GM21423 (cell line): ENCODE measurements at regions not wholly inside any gene's neighbourhood (a gene's known extent, or its start where the extent isn't known, plus 50 kb on each side); places are given as distances from the start of the nearest gene placed in this dataset.
"Not testable (repeated sequence)": the region's sequence is repeated elsewhere in the genome, so short reads cannot be mapped to it uniquely, and the experiment has no call there.

Experiments
- ATAC-seq: cut with Tn5 transposase; IDR thresholded peaks from one replicate; pipeline ENCODE4 v1.9.1; 2021; ENCODE audit warnings: mild to moderate bottlenecking, moderate library complexity; ENCODE audit not compliant: unreplicated experiment

DNA sequence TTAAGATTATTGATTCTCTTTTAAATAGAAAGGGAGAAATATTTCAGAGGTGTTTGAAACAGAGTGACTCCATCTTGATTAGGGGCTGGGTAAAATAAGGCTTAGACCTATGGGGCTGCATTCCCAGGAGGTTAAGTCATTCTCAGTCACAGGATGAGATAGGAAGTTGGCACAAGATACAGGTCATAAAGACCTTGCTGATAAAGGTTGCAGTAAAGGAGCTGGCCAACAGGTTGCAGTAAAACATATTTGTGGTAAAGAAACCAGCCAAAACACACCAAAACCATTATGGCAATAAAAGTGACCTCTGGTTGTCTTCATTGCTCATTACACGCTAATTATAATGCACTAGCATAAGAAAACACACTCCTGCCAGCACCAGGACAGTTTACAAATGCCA, 165.0 kb downstream of the SPIN4 start:
- no peak for ATAC-seq

- ATAC-seq = not testable (repeated sequence)
These were observed 171.3 kb downstream of the SPIN4 start for GRCh38 chrX:63179852-63180251.

DNA sequence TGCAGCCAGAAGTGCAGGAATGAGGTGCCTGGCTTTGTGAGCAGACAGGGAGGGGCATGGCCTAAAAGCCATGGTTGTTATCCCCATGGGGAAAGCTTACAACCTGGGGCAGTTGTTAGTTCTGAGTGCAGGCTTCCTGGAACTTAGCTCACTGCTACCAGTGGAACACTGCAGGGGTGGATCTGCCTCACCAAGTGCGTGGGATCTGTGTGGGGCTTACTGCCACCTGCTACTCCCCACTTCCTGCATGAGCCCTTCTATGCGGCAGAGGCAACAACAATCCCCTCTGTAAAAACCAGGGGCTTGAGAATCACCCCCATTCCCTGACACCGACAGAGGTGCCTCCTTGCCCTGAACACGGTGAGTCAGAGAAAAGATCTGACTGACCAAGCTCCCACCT, 174.6 kb downstream of the SPIN4 start:
- not testable (repeated sequence) for ATAC-seq

DNA sequence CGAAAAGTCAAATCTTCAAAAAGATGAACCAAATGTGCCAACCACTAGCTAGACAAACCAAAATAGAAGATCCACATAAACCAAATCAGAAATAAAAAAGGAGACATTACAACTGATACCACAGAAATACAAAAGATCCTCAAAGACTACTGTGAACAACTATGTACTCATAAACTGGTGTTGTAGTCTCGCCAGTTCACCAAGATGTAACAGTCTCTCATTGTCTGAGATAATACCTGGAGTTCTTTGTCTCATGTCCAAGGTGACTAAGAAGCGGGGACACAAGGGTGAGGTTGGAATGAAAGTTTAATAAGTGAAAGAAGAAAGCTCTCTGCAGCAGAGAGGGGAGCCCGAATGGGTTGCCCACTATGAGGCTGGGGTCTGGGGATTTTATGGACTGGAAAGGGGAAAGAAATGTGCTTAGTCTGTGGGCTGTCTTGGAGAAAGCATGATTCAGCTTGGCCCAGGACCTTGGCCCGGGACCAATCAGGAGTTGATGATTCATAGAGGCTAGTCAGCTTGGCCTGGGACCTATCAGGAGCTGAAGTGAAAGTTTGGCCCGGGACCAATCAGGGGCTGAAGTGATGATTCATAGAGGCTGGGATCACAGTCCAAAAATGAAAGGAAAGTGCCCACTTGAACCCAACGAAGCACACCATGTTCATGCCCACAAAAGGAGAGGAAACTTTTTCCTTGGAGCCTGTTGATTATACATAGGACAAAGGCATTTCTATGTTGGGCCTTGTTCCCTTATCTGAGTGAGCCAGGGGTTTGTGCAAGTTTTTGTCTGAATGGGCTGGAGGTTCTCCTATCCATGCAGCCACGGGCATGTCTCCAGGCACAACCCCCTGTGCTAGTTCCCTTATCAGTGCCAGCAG, 177.1 kb downstream of the SPIN4 start:
- ATAC-seq = not testable (repeated sequence)

DNA sequence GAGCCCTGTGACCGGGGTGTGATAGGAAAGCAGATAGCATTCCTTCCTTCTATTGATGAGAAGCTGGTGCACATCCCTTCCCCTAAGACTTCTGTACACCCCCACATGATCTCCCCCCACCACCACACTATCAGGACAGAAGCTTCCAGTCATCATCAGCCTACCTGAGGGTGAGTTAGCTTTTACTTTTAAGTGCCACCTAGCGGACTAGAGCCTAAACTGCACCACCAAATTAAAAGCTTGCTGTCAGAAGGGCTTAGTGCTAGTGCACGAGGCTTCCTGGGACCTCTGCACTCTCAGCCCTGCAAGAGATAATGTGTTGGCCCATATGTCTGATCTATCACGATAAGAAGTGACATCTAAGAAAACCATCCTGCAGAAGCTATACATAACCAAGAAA, 181.7 kb downstream of the SPIN4 start:
- ATAC-seq = not testable (repeated sequence)

GRCh38 chrX:63168949-63169348, 182.2 kb downstream of the SPIN4 start:
- not testable (repeated sequence) for ATAC-seq

- not testable (repeated sequence) for ATAC-seq
These were observed 184.1 kb downstream of the SPIN4 start for GRCh38 chrX:63167002-63167401.

DNA sequence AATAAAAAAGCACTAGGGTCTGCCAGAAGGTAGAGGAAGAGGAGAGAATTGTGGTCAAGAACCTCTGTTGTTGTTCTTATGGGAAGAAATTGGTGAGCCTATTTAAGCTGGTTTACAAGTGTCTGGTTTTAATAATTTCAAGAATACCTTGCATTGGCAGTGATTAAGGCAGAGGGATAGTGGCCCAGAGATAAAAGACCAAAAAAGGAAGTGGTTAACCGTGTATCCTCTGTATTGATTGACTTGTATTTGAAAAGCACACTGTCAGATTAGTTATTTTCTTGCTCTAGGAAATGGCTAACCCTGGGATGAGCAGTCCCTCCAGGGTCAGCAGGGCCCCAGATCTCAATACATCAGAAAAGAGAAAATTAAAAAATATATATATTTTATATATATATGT, 190.1 kb downstream of the SPIN4 start:
- ATAC-seq = not testable (repeated sequence)

DNA sequence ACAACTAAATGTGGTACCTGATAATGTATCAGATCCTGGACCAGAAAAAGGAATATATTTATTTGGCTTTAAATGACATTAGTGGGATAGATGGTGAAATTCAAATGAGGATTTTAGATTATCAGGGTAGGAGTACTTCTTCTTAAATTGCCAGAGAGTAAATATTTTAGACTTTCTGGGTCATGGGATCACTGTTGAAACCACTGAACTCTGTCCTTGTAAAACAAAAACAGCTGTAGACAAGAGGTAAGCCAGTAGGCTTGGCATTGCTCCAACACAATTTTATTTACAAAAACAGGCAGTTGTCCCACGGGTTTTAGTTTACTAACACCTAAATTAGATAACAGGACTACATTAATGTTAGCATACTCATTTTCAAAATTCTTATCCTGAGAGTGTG, 190.8 kb downstream of the SPIN4 start:
- ATAC-seq = not testable (repeated sequence)

GRCh38 chrX:63145526-63145925, 205.6 kb downstream of the SPIN4 start:
- ATAC-seq = not testable (repeated sequence)

DNA sequence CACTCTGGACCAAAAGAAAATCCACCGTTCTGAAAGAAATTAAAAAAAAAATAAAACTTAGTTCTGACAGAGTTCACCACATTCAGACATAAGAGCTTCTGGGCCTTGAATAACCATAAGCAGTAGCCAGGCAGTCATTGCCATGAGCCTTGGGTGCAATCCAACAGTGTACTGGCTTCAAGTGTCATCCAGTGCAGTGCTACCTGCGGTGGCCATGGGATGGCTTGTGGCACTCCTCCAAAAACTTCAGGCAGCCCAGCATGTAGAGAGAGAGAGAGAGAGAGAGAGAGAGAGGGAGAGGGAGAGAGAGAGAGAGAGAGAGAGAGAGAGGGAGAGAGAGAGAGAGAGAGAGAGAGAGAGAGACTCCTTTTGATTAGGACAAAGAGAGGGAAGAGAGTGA, 208.5 kb downstream of the SPIN4 start:
- not testable (repeated sequence) for ATAC-seq

- ATAC-seq = not testable (repeated sequence)
These were observed 215.3 kb downstream of the SPIN4 start for GRCh38 chrX:63135859-63136258.

DNA sequence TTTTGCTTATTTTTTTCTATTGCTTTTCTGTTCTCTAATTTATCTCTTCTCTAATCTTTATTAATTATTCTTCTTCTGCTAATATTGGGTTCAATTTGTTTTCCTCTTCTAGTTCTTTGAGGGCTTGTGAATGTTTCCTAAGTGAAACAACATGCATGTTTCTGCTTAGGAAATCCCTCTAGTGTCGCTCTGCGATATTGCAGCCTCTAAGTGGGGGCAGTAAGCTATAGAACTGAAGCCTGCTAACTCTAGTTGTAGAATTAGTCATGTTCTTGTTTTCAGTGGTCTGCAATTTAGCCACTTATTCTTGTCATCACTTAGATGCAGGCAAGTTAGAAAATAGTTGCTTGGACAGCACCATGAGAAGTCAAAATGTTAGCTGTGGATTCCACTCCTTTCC, 222.6 kb downstream of the SPIN4 start:
- no peak for ATAC-seq

GRCh38 chrX:63115196-63115595, 235.9 kb downstream of the SPIN4 start:
- no peak for ATAC-seq

GRCh38 chrX:63101879-63102620, 249.1 kb downstream of the SPIN4 start:
- no peak for ATAC-seq

DNA sequence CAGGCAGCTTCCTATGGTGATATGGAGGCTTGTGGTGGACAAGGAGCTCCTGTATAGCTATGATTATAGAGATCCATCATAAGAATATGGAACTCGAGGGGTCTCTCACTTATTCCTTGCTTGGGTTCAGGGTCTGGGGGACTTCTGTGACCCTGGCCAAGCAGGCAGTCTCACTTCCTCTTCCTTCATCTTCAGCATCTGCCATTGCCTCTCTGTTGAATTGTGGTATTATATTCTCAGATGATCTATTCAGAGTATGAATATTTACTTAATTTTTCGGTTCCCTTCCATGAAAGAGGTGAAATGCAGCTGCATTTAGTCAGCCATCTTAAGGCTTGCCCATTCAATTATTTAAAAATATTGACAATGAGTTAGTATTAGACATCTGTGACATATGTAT, 292.9 kb downstream of the SPIN4 start:
- ATAC-seq = no peak

GRCh38 chrX:63050225-63050624, 300.9 kb downstream of the SPIN4 start:
- ATAC-seq = no peak

- ATAC-seq = no peak
These were observed 318.3 kb downstream of the SPIN4 start for GRCh38 chrX:63032811-63033210.

DNA sequence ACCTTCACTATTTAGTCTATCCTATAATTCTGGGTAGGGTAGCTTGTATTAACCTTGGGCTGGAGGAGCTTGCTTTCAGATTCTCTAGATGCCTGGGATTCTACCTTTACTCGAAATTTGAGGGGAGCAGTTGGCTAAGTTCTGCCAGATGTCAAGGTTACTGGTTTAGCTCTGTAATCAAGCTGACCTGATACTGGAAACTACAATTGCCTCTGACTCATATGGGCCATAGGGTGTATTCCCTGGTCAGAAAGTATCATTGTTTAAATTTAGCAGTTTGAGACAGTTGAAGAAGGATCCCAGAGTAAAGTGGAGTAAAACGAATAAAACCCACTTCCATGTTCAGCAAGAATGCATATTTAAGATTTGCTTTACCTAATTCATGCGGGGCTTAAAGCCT, 337.6 kb downstream of the SPIN4 start:
- ATAC-seq = no peak

GRCh38 chrX:63012574-63012973, 338.6 kb downstream of the SPIN4 start:
- no peak for ATAC-seq

DNA sequence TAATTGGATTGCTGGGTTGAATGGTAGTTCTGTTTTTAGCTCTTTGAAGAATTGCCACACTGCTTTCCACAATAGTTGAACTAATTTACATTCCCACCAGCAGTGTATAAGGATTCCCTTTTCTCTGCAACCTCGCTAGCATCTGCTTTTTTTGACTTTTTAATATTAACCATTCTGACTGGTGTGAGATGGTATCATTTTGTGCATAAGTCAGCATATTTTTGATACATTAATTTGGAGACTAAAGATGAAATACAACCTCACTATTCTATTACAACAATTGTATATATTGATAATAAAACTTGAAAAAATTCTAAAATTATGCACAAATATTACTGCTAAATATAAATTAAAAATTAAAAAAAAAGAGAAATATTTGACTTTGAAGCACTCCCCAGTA, 350.9 kb downstream of the SPIN4 start:
- ATAC-seq = not testable (repeated sequence)
